ENCODE measurements at regions not wholly inside any gene's neighbourhood (a gene's known extent, or its start where the extent isn't known, plus 50 kb on each side); places are given as distances from the start of the nearest gene placed in this dataset.

DNA sequence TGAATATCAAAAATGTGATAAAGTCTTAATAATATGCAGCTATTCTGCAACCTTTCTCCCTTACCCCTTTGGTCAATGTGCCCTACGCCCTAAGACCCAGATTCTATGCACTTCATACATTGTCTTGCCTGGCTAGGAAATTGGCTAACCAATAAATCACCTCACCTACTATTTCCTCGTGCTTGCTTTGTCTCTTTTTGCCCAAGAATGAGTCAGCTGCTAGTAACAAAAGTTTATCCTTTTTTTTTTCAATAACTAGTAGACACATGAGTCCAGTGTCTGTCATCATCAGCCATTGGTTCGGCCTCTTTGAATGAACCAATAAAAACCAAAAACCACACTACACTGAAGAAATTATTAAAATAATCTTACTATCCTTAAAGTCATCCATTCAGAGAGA lies 387.1 kb downstream of the PPP3CA start:
- TF ChIP-seq, protein P1, sequence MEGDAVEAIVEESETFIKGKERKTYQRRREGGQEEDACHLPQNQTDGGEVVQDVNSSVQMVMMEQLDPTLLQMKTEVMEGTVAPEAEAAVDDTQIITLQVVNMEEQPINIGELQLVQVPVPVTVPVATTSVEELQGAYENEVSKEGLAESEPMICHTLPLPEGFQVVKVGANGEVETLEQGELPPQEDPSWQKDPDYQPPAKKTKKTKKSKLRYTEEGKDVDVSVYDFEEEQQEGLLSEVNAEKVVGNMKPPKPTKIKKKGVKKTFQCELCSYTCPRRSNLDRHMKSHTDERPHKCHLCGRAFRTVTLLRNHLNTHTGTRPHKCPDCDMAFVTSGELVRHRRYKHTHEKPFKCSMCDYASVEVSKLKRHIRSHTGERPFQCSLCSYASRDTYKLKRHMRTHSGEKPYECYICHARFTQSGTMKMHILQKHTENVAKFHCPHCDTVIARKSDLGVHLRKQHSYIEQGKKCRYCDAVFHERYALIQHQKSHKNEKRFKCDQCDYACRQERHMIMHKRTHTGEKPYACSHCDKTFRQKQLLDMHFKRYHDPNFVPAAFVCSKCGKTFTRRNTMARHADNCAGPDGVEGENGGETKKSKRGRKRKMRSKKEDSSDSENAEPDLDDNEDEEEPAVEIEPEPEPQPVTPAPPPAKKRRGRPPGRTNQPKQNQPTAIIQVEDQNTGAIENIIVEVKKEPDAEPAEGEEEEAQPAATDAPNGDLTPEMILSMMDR (IDR thresholded peaks at IDR 0.05) = no peak
- TF ChIP-seq POLR2A (IDR thresholded peaks at IDR 0.05) (no peak), POLR2AphosphoS5 (IDR thresholded peaks at IDR 0.05; ENCODE audit: insufficient read depth in 1 of 2, low read depth in 1 of 2) (no peak)

Measured in vagina (tissue), 2 donors.